Activated CD4-positive, alpha-beta T cell treated with anti-CD3 and anti-CD28 coated beads for 24 hours (primary cell): ENCODE measurements at regions not wholly inside any gene's neighbourhood (a gene's known extent, or its start where the extent isn't known, plus 50 kb on each side); places are given as distances from the start of the nearest gene placed in this dataset.

ENCODE experiments used
- DNase-seq, 2 donors: peaks; one replicate each; pipeline ENCODE4 v3.0.0-alpha.2; 2020; ENCODE audit warnings: low read depth in 2 of 2

- DNase-seq = no peak
Observed at GRCh38 chr5:105708442-105708841, 1962.3 kb downstream of the EFNA5 start.

GRCh38 chr5:105702323-105702722, 1968.4 kb downstream of the EFNA5 start:
- no peak for DNase-seq

DNA sequence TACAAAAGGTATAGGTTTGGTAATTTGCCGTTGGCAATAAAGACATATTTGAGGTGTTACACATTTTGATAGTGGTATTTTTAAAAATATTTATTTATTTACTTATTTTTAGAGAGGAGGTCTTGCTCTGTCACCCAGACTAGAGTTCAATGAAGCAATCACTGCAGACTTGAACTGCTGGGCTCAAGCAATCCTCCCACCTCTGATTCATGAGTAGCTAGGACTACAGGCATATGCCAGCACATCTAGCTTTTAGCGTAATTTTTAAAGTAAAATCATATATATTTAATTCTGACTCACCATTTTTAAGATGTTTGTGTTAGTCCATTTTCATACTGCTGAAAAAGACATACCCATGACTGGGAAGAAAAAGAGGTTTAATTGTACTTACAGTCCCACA, 1974.3 kb downstream of the EFNA5 start:
- no peak for DNase-seq

GRCh38 chr5:105695941-105696340, 1974.8 kb downstream of the EFNA5 start:
- no peak for DNase-seq

DNA sequence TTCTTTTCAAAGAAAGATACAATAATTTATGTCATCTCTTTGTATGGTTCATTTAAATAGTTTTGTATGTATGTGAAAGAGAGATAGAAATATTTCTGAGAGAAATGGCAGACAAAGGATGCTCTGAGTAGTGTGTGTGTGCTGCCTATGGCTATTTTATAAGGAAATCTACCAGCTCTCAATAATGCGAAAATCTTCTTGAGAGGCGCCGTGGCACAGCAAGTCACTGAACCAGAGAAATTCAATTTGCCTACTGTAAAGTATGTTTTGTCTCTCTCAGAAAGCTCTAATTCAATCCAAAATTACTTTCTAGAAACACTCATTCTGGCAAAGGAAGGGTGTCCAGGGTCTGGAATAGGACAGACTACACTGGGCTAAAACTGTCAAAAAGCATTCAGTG, 1981.1 kb downstream of the EFNA5 start:
- no peak for DNase-seq

DNA sequence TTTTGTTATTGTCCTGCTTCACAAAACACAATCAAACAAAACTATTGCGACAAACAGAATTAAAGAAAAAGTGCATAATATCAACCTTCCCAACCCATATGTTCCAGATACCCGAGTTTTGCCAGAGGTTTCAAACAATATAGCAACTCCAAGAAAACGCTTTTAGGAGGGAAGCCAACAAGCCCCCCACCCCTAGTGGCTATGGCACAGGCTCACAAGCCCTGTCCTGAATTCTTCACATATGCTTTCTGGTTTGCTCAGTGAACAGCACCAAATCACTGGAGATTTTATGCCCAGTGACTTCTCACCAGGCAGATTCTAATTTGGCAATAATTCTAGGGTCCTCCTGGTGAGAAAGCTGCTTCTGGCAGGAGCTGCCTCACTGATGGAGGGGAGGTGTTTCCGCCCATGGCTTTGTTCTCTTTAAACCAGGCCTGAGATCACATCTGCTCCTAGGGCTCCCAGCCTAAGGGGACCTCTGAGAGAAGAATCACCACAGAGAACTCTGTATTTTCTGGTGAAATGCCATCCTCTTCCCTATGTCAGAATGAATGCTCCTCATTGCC, 1982.4 kb downstream of the EFNA5 start:
- DNase-seq = no peak

GRCh38 chr5:105687493-105687892, 1983.2 kb downstream of the EFNA5 start:
- no peak for DNase-seq

DNA sequence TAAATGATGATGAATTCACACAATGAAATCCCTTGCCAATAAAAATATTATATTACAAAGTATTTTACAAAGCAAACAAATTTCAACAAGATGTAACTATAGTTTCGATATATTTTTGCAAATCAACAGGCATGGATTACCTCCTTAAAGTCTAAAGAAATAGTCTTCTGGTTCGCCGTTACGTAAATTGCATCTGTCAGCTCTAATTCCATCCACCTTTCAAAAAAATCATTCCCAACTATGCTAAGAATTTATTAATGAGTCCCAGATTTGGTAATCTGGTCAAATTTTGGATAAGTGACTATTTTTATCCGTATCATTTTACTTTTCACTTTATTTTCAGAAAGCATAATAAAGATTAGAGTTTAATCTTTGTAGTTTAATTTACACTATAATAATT, 1984.9 kb downstream of the EFNA5 start:
- DNase-seq = no peak

GRCh38 chr5:105684799-105685198, 1985.9 kb downstream of the EFNA5 start:
- no peak for DNase-seq

GRCh38 chr5:105680858-105681475, 1989.8 kb downstream of the EFNA5 start:
- DNase-seq = no peak

- DNase-seq = no peak
Observed at GRCh38 chr5:105677291-105677690, 1993.4 kb downstream of the EFNA5 start.

DNA sequence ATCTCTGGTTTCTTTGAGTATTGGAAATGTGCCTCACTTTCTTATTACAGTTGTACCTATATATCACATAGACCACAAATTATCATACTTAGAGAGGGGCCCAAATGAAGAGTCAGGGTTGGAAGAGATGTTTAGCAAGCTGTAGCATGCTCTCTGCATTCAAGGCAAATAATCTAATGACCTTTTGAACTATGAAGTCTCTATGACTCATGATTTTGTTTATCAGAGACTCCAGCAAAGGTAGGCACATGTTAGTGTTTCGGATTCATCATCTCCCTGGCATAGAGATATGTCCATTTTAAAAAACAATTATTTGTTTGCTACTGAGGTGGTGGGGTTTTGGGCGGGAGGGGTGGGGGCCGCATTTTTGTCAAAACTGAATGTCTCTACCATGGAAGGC, 2000.1 kb downstream of the EFNA5 start:
- DNase-seq = no peak

DNA sequence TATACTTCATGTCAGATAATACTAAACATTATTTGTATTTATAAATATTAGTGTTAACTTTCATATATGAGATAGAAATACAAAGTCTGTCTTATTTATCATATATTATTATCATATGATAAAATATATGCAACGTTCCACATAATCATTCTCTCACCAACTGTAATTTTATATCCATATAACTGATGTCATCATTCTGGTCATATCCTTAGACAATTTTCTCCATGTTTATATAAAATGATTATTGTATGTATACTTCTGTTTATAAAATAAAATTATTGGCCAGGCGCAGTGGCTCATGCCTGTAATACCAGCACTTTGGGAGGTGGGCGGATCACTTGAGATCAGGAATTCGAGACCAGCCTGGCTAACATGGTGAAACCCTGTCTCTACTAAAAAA, 2007.1 kb downstream of the EFNA5 start:
- no peak for DNase-seq

- no peak for DNase-seq
Observed at GRCh38 chr5:105659396-105659795, 2011.3 kb downstream of the EFNA5 start.

GRCh38 chr5:105640328-105640727, 2030.4 kb downstream of the EFNA5 start:
- no peak for DNase-seq

DNA sequence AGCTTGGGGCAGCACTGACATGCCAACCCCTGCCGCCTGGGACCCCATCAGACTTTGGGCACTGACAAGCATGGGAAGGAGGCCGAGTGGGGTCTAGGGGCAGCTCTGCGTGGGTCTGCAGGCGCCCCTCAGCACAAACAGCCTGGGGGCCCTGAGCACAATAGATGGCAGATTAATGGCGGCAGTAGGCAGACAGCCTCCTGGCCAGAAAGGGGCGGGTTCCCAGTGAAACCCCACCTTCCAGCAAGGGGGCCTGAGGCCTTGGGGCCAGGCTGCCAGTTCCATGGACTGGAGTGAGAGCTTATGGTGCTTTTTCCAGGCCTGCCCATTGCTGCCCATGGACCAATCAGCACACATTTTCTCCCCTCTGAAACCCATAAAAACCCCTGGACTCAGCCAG, 2031.2 kb downstream of the EFNA5 start:
- DNase-seq = no peak

- no peak for DNase-seq
Observed at GRCh38 chr5:105639068-105639467, 2031.7 kb downstream of the EFNA5 start.

DNA sequence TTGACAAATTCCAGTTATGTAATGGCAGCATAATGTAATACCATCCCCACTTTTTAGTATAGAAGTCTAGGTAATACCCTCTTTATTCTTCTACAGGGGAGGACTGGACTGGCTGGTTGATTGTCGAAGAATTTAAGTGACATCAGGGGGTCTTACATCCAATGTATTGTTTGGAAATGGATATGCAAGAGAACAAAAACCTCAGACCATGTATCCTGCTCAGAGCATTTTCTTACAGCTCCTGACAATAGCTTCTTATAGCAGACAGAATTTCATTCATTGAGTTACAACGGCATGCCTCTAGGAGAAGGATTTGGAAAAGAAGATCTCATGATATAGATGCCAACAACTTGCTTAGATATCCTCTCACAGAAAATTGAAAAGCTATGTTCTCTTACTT, 2032.3 kb downstream of the EFNA5 start:
- no peak for DNase-seq

GRCh38 chr5:105632043-105632442, 2038.7 kb downstream of the EFNA5 start:
- DNase-seq = no peak

DNA sequence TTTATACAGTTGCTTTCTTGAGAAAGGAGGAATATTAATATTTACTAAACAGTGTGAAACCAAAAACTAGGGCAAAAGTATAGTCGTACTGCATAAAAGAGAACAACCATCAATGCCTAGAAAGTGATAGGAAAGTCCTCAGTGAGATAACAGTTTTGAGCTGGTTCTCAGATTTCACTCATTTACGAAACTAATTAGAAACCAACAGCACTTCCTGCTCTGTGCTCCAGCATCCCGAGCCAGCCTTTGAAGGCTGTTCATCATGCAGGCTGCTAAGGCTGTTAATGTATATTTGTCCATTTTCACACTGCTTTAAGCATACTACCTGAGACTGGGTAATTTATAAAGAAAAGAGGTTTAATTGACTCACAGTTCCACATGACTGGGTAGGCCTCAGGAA, 2039.9 kb downstream of the EFNA5 start:
- DNase-seq = no peak

DNA sequence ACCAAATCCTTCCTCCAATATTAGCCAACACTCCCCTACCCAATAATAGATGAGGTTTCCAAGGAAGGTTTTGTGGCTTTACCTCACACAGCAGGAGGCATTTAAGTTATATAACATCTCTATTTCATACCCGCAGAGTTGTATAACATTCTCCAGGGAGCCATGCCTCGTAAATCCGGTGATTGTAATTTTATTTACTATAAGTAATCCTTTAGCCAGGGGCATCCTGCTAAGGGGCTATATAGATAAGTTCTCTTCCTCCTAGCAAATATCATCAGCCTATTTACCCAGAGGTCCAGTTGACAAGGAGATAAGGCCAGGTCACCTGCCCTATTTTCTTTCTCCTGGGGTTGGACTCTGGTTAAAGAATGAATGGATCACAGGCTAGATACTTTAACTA, 2051.0 kb downstream of the EFNA5 start:
- DNase-seq = no peak

DNA sequence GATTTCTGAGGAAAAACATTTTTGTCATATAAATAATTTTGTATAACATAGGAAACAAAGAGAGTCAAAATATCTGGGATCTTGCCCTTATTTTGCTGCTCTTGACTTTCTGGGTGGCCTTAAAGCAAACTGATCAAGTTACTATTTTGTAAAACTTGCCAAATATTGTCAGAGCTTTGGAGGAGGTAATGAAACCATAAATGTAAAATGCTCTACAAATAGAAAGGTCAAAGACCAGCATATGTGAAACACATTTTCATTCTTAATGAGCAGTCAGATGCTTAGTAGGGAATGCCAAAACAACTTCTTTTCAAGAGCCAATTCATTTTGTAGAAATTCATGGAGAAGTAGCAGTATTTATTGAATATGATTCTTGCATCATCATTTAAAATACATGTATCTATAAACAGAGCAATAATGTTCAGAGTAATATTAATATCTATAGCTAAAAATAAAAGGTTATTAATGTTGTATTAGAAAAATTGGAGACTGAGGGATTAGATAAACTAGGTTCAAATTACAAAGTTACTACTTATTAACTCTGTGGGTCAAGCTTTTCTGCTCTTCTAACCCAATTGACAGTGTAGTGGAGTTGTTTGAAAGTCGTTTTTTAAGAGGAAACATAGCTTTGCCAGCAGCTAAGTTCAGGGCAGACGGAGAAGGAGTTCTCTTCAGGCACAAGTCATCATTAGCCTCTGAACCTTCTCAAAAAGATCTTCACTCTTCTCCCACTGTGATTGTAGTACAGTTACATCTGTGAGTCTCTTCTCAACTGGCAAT, 2053.1 kb downstream of the EFNA5 start:
- DNase-seq = no peak

DNA sequence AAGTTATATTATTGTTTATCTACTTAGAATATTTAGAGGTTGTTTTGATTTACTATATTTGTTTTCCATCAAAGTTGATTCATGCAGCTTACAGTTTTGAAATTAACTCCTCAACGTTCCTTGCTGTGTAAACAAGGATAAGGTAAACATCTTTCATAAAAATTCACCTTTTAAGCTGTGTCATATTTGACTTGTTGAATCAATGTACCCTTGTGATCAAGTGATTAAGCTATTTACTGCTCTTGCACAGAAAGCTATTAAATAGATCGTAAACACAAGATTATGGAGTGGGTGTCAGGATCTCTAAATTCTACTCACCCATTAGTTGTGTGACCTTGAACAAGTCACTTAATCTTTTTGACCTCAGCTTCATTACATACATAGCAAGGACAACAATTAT, 2054.0 kb upstream of the NUDT12 start:
- no peak for DNase-seq
